ENCODE measurements at regions not wholly inside any gene's neighbourhood (a gene's known extent, or its start where the extent isn't known, plus 50 kb on each side); places are given as distances from the start of the nearest gene placed in this dataset.

DNA sequence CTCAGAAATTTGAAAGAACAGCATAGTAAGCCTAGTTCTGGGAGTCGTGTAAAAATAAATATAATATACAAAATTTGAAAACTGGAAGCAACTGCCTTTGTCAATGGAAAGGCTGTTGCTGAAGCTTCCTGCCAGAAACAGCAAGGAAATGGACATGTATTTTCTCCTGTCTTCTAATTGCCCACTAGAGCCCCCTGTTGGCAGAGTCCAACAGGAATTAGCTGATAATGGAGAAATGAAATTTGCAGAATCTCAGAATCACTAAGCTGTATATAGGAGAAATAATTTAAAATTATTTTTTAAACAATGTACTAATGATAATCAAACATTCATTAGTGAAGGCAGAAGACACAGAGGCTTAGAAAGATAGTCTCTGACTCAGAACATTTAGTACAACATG, 414.8 kb downstream of the SLC6A15 start:
- no peaks in the 10 kb centered on the region for H3K4me1 Mint-ChIP-seq (ENCODE audit: low read depth)
- H3K27me3 Mint-ChIP-seq, result no peaks in the 10 kb centered on the region
- no peak for DNase-seq (ENCODE audit: low spot score, unreplicated experiment)
- H3K36me3 Mint-ChIP-seq (ENCODE audit: insufficient read depth), result no peaks in the 10 kb centered on the region
- no peaks in the 10 kb centered on the region for H3K9me3 Mint-ChIP-seq (ENCODE audit: low read depth)
- H3K4me3 Mint-ChIP-seq (ENCODE audit: low read depth), result no peak overlapping the region
- peak; percentile 34 for TF ChIP-seq CTCF (IDR thresholded peaks at IDR 0.05; ENCODE audit: unreplicated experiment)
- no peak overlapping the region for H3K27ac Mint-ChIP-seq

GRCh38 chr12:84495711-84496110, 416.9 kb downstream of the SLC6A15 start:
- H3K4me1 Mint-ChIP-seq (ENCODE audit: low read depth), result no peaks in the 10 kb centered on the region
- no peaks in the 10 kb centered on the region for H3K36me3 Mint-ChIP-seq (ENCODE audit: insufficient read depth)
- DNase-seq (ENCODE audit: low spot score, unreplicated experiment), result no peak
- no peak overlapping the region for H3K4me3 Mint-ChIP-seq (ENCODE audit: low read depth)
- no peaks in the 10 kb centered on the region for H3K9me3 Mint-ChIP-seq (ENCODE audit: low read depth)
- H3K27me3 Mint-ChIP-seq, result no peaks in the 10 kb centered on the region
- TF ChIP-seq CTCF (IDR thresholded peaks at IDR 0.05; ENCODE audit: unreplicated experiment), result no peak
- H3K27ac Mint-ChIP-seq, result no peak overlapping the region

DNA sequence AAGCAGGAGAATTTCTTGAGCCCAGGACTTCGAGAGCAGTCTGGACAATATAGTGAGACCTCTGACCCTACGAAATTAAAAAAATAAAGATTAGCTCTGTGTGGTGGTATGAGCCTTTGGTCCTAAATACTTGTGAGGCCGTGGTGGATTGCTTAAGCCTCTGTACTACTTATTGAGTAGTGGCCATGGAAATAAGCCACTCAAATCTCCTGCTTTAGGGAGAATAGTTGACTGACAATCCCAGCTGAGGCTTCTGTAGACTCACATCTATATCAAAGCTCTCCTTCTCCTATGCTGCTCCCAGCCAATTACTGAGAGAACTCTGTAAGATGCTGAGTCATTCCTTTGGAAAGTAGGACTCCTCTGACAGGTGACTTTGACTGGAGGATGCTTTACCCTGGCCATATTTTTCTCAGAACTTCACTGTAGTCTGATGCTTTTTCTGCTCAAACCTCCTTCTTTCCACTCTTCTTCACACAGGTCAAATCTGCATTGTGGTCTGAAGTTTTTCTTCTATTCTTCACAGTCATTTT, 420.2 kb downstream of the SLC6A15 start:
- Mint-ChIP-seq H3K4me1 (ENCODE audit: low read depth) (peaks cover 2% of the 10 kb centered on the region), H3K4me3 (ENCODE audit: low read depth) (no peak overlapping the region), H3K27ac (peak overlapping the region; percentile 24), H3K9me3 (ENCODE audit: low read depth) (no peaks in the 10 kb centered on the region), H3K36me3 (ENCODE audit: insufficient read depth) (no peaks in the 10 kb centered on the region), H3K27me3 (no peaks in the 10 kb centered on the region)
- no peak for TF ChIP-seq CTCF (IDR thresholded peaks at IDR 0.05; ENCODE audit: unreplicated experiment)
- no peak for DNase-seq (ENCODE audit: low spot score, unreplicated experiment)

DNA sequence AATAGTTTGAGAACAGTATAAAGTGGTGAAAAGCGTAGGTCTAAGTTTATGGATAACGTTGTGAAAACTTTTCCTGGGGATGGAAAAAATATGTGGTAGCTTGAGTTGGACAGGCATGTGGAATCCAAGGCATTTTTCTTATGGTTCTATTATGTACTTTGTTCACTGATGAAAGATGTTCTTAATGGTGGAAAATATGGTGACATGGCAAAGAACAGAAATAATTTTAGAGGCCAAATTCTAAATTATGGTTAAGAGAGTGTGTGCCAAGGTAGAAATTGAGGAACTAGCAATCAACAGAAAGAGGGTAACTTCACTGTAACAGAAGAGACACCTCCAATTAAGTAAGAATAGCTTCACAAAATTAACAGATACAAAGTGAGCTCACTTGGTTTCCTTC, 427.8 kb downstream of the SLC6A15 start:
- Mint-ChIP-seq H3K4me1 (ENCODE audit: low read depth) (peaks cover 2% of the 10 kb centered on the region), H3K4me3 (ENCODE audit: low read depth) (no peak overlapping the region), H3K9me3 (ENCODE audit: low read depth) (no peaks in the 10 kb centered on the region), H3K27ac (no peak overlapping the region), H3K36me3 (ENCODE audit: insufficient read depth) (no peaks in the 10 kb centered on the region), H3K27me3 (no peaks in the 10 kb centered on the region)
- no peak for DNase-seq (ENCODE audit: low spot score, unreplicated experiment)
- no peak for TF ChIP-seq CTCF (IDR thresholded peaks at IDR 0.05; ENCODE audit: unreplicated experiment)

DNA sequence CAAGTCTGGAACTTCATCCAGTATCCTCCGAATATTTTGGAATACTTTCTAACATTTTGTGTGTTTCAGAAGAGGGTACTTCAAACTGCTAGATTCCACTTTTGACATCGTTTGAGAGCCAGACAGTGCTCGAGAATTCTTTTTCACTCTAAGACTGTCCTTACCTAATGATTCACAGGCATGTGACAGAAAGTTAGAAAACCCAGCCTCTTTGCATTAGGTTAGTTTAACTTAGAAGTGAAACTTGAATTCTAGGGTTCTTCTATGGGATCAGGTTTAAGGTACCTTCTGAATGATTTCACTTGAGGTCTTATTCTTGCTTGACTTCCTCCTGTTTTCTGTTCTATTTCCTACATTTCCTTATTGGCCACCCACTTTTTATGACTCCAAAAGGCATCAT, 431.8 kb downstream of the SLC6A15 start:
- Mint-ChIP-seq H3K9me3 (ENCODE audit: low read depth) (no peaks in the 10 kb centered on the region), H3K4me1 (ENCODE audit: low read depth) (peaks cover 4% of the 10 kb centered on the region), H3K27ac (no peak overlapping the region), H3K36me3 (ENCODE audit: insufficient read depth) (no peaks in the 10 kb centered on the region), H3K4me3 (ENCODE audit: low read depth) (no peak overlapping the region), H3K27me3 (no peaks in the 10 kb centered on the region)
- no peak for DNase-seq (ENCODE audit: low spot score, unreplicated experiment)
- TF ChIP-seq CTCF (IDR thresholded peaks at IDR 0.05; ENCODE audit: unreplicated experiment), result no peak

All from progenitor cell of endocrine pancreas (in vitro differentiated cells).